WTC11 (cell line): ENCODE measurements at regions not wholly inside any gene's neighbourhood (a gene's known extent, or its start where the extent isn't known, plus 50 kb on each side); places are given as distances from the start of the nearest gene placed in this dataset.

Experiments used
- ATAC-seq: fragments of 200-7000 bp; cut with Tn5 transposase; 2 replicates; pipeline ENCODE4 v1.10.0; 2021; ENCODE audit warnings: mild to moderate bottlenecking, moderate library complexity
- CTCF ChIA-PET: fragments of 300-600 bp; sonication (Branson Sonifier 250); formaldehyde crosslinking; loops from one replicate; lab custom pipeline; 2021; ENCODE audit warnings: antibody characterized with exemption; lab: Charles Lee
- POLR2A ChIA-PET: fragments of 350-600 bp; sonication (Branson Sonifier 250); formaldehyde crosslinking; loops from one replicate; lab custom pipeline; 2021; ENCODE audit warnings: antibody characterized with exemption; lab: Charles Lee
- DNase-seq: peaks from one replicate; pipeline ENCODE4 v3.0.0; 2021; ENCODE audit warnings: low spot score
- H3K27ac Mint-ChIP-seq: 2 replicates; pipeline ENCODE4 v1.8.0; 2021; ENCODE audit warnings: mixed read lengths
- H3K27me3 Mint-ChIP-seq: 2 replicates; pipeline ENCODE4 v1.8.0; 2021; ENCODE audit warnings: low read depth, mild to moderate bottlenecking, moderate library complexity, mixed read lengths
- H3K36me3 Mint-ChIP-seq: 2 replicates; pipeline ENCODE4 v1.8.0; 2021; ENCODE audit warnings: mixed read lengths
- H3K4me1 Mint-ChIP-seq: 2 replicates; pipeline ENCODE4 v1.8.0; 2022; ENCODE audit warnings: mixed read lengths
- H3K4me3 Mint-ChIP-seq: 2 replicates; pipeline ENCODE4 v1.8.0; 2021; ENCODE audit warnings: mild to moderate bottlenecking, moderate library complexity, mixed read lengths
- H3K9me3 Mint-ChIP-seq: 2 replicates; pipeline ENCODE4 v1.8.0; 2021; ENCODE audit warnings: mixed read lengths
- AFF4 ChIP-seq: sonication (generic); formaldehyde crosslinking; IDR thresholded peaks from 2 replicates; pipeline ENCODE4 v1.8.1; 2023; ENCODE audit warnings: mild to moderate bottlenecking, missing genetic modification reagents, borderline replicate concordance
- ARID4B ChIP-seq: sonication (generic); formaldehyde crosslinking; IDR thresholded peaks from 2 replicates; pipeline ENCODE4 v1.8.0; 2023; ENCODE audit warnings: missing genetic modification reagents, mild to moderate bottlenecking, borderline replicate concordance
- ATF2 ChIP-seq: sonication (generic); formaldehyde crosslinking; IDR thresholded peaks from 2 replicates; pipeline ENCODE4 v1.8.1; 2022; ENCODE audit warnings: low read depth, missing genetic modification reagents, borderline replicate concordance
- ATF3 ChIP-seq: sonication (generic); formaldehyde crosslinking; conservative IDR thresholded peaks from 2 replicates; pipeline ENCODE4 v1.8.1; 2022; ENCODE audit warnings: mild to moderate bottlenecking, missing genetic modification reagents
- CTCF ChIP-seq: fragments of 200-600 bp; IDR thresholded peaks from 2 replicates; pipeline ENCODE4 v1.8.0; 2022; ENCODE audit warnings: antibody characterized with exemption
- E2F5 ChIP-seq: sonication (generic); formaldehyde crosslinking; IDR thresholded peaks from 2 replicates; pipeline ENCODE4 v1.8.1; 2022; ENCODE audit warnings: mild to moderate bottlenecking, moderate library complexity, missing genetic modification reagents
- EMX1 ChIP-seq: fragments of 250-450 bp; sonication (Bioruptor Pico); IDR thresholded peaks from 2 replicates; pipeline ENCODE4 v1.8.0; 2021; ENCODE audit warnings: mild to moderate bottlenecking
- ESRRA ChIP-seq: sonication (generic); formaldehyde crosslinking; IDR thresholded peaks from 2 replicates; pipeline ENCODE4 v1.8.1; 2022; ENCODE audit warnings: mild to moderate bottlenecking, missing genetic modification reagents, borderline replicate concordance
- KAT7 ChIP-seq: sonication (generic); formaldehyde crosslinking; IDR thresholded peaks from 2 replicates; pipeline ENCODE4 v1.8.1; 2023; ENCODE audit warnings: missing genetic modification reagents, mild to moderate bottlenecking, borderline replicate concordance
- PRRX2 ChIP-seq: fragments of 250-450 bp; sonication (Bioruptor Pico); IDR thresholded peaks from 2 replicates; pipeline ENCODE4 v1.8.0; 2021; ENCODE audit warnings: mild to moderate bottlenecking
- RELA ChIP-seq: sonication (generic); formaldehyde crosslinking; IDR thresholded peaks from 2 replicates; pipeline ENCODE4 v1.8.1; 2022; ENCODE audit warnings: missing genetic modification reagents, mild to moderate bottlenecking, borderline replicate concordance
- SOX15 ChIP-seq: fragments of 250-450 bp; sonication (Bioruptor Pico); IDR thresholded peaks from 2 replicates; pipeline ENCODE4 v1.9.0; 2021; ENCODE audit warnings: mild to moderate bottlenecking
- USF1 ChIP-seq: sonication (generic); formaldehyde crosslinking; IDR thresholded peaks from 2 replicates; pipeline ENCODE4 v1.8.0; 2022; ENCODE audit warnings: mild to moderate bottlenecking, missing genetic modification reagents
- ZBTB21 ChIP-seq: sonication (generic); formaldehyde crosslinking; IDR thresholded peaks from 2 replicates; pipeline ENCODE4 v1.8.1; 2023; ENCODE audit warnings: mild to moderate bottlenecking, missing genetic modification reagents, borderline replicate concordance
- ZNF138 ChIP-seq: sonication (generic); formaldehyde crosslinking; conservative IDR thresholded peaks from 2 replicates; pipeline ENCODE4 v1.8.1; 2022; ENCODE audit warnings: mild to moderate bottlenecking, moderate library complexity, missing genetic modification reagents
- ZNF219 ChIP-seq: sonication (generic); formaldehyde crosslinking; IDR thresholded peaks from 2 replicates; pipeline ENCODE4 v1.8.0; 2023; ENCODE audit warnings: missing genetic modification reagents, mild to moderate bottlenecking, borderline replicate concordance
- ZNF263 ChIP-seq: sonication (generic); formaldehyde crosslinking; IDR thresholded peaks from 2 replicates; pipeline ENCODE4 v1.8.1; 2022; ENCODE audit warnings: low read depth, mild to moderate bottlenecking, moderate library complexity, missing genetic modification reagents
- ZNF317 ChIP-seq: sonication (generic); formaldehyde crosslinking; IDR thresholded peaks from 2 replicates; pipeline ENCODE4 v1.8.1; 2023; ENCODE audit warnings: low read depth, mild to moderate bottlenecking, moderate library complexity, missing genetic modification reagents, borderline replicate concordance
- ZNF396 ChIP-seq: fragments of 250-450 bp; sonication (Bioruptor Pico); IDR thresholded peaks from 2 replicates; pipeline ENCODE4 v1.8.0; 2021; ENCODE audit warnings: mild to moderate bottlenecking, moderate library complexity, borderline replicate concordance
- ZNF416 ChIP-seq: fragments of 250-450 bp; sonication (Bioruptor Pico); IDR thresholded peaks from 2 replicates; pipeline ENCODE4 v1.9.0; 2021; ENCODE audit warnings: mild to moderate bottlenecking, inconsistent platforms
- ZSCAN18 ChIP-seq: fragments of 250-450 bp; sonication (Bioruptor Pico); IDR thresholded peaks from 2 replicates; pipeline ENCODE4 v2.1.2; 2022; ENCODE audit warnings: mild to moderate bottlenecking, moderate library complexity

- no peaks in the 10 kb centered on the region for H3K9me3 Mint-ChIP-seq
- no peak for TF ChIP-seq ARID4B (CRISPR knock-in tag)
- TF ChIP-seq ZSCAN18, result no peak
- no peak for TF ChIP-seq ZNF396 (CRISPR knock-in tag)
- TF ChIP-seq EMX1, result no peak
- no peak for TF ChIP-seq ZNF317
- TF ChIP-seq ZNF416 (CRISPR knock-in tag), result no peak
- no peak for TF ChIP-seq ZNF263 (CRISPR knock-in tag)
- TF ChIP-seq ESRRA, result no peak
- no peak for TF ChIP-seq KAT7 (CRISPR knock-in tag)
- no peak for TF ChIP-seq CTCF
- TF ChIP-seq ZNF138 (CRISPR knock-in tag), result no peak
- TF ChIP-seq SOX15 (CRISPR knock-in tag), result no peak
- no peak for TF ChIP-seq PRRX2 (CRISPR knock-in tag)
- H3K4me1 Mint-ChIP-seq, result no peaks in the 10 kb centered on the region
- no peak overlapping the region for H3K4me3 Mint-ChIP-seq
- DNase-seq (no peak), ATAC-seq (no peak)
- peaks cover 3% of the 10 kb centered on the region; the same call in 1 of the 2 replicates for H3K27me3 Mint-ChIP-seq
- H3K36me3 Mint-ChIP-seq, result no peaks in the 10 kb centered on the region
- no peak overlapping the region for H3K27ac Mint-ChIP-seq
- ChIA-PET CTCF (no interaction called here), POLR2A (no interaction called here)
Observed at GRCh38 chr10:9195385-9195784, 1140.9 kb downstream of the GATA3 start.

- ChIA-PET CTCF (interaction anchor here (1.0 kb wide), 1 partner anchor 10 kb away, joined by 3 read pairs; no protein-coding TSS in a partner anchor), POLR2A (no interaction called here)
- no peak for DNase-seq
- Mint-ChIP-seq H3K4me1 (no peaks in the 10 kb centered on the region), H3K4me3 (no peak overlapping the region), H3K27ac (no peak overlapping the region), H3K36me3 (no peaks in the 10 kb centered on the region), H3K27me3 (peaks cover 3% of the 10 kb centered on the region; the same call in 1 of the 2 replicates), H3K9me3 (no peaks in the 10 kb centered on the region)
- ATAC-seq, result no peak
- no peak for TF ChIP-seq E2F5 (CRISPR knock-in tag)
- no peak for TF ChIP-seq RELA
- no peak for TF ChIP-seq USF1 (CRISPR knock-in tag)
- TF ChIP-seq ZNF317, result no peak
- TF ChIP-seq ZBTB21 (CRISPR knock-in tag), result no peak
- no peak for TF ChIP-seq AFF4 (CRISPR knock-in tag)
- no peak for TF ChIP-seq EMX1
- no peak for TF ChIP-seq ATF3 (CRISPR knock-in tag)
- no peak for TF ChIP-seq ZNF219 (CRISPR knock-in tag)
- no peak for TF ChIP-seq ATF2 (CRISPR knock-in tag)
- TF ChIP-seq KAT7 (CRISPR knock-in tag), result no peak
Observed at GRCh38 chr10:9198611-9199010, 1144.1 kb downstream of the GATA3 start.
